DND-41 (cell line): ENCODE measurements at regions not wholly inside any gene's neighbourhood (a gene's known extent, or its start where the extent isn't known, plus 50 kb on each side); places are given as distances from the start of the nearest gene placed in this dataset.

ENCODE experiments used
- ATAC-seq: fragments of 200-7000 bp; cut with Tn5 transposase; 3 replicates; pipeline ENCODE4 v1.9.1; 2021; ENCODE audit warnings: low read depth; ENCODE audit not compliant: insufficient read depth
- DNase-seq: peaks from one replicate; pipeline ENCODE4 v3.0.0-alpha.2; 2020
- H2AFZ ChIP-seq: 2 replicates; pipeline ENCODE4 v1.6.0; 2012; ENCODE audit warnings: low read depth, low read length
- H3K27ac ChIP-seq: 2 replicates; pipeline ENCODE4 v1.5.1; 2012; ENCODE audit warnings: low read length, inconsistent platforms
- H3K27me3 ChIP-seq: fragments of 200-600 bp; sonication (generic); 2 replicates; pipeline ENCODE4 v1.6.0; 2012; ENCODE audit warnings: low read length, mild to moderate bottlenecking, inconsistent platforms; ENCODE audit not compliant: insufficient read depth, poor library complexity
- H3K36me3 ChIP-seq: 2 replicates; pipeline ENCODE4 v1.5.1; 2012; ENCODE audit warnings: low read length, inconsistent platforms; ENCODE audit not compliant: insufficient read depth
- H3K4me1 ChIP-seq: 2 replicates; pipeline ENCODE4 v1.5.1; 2012; ENCODE audit warnings: mild to moderate bottlenecking, low read length; ENCODE audit not compliant: insufficient read depth
- H3K4me2 ChIP-seq: 2 replicates; pipeline ENCODE4 v1.6.0; 2012; ENCODE audit warnings: mild to moderate bottlenecking, moderate library complexity, low read length, inconsistent platforms; ENCODE audit not compliant: insufficient read depth
- H3K4me3 ChIP-seq, 2 experiments: fragments of 200-600 bp in 1 of 2; shearing (Covaris generic) in 1 of 2; 2 replicates each; pipeline ENCODE4 v1.5.1; 2012 to 2016; ENCODE audit warnings: inconsistent platforms in 2 of 2, low read length in 2 of 2, mild to moderate bottlenecking in 2 of 2, low read depth in 1 of 2, moderate library complexity in 1 of 2
- H3K79me2 ChIP-seq: 2 replicates; pipeline ENCODE4 v1.6.0; 2012; ENCODE audit warnings: low read length, inconsistent platforms; ENCODE audit not compliant: insufficient read depth
- H3K9ac ChIP-seq: 2 replicates; pipeline ENCODE4 v1.6.0; 2012; ENCODE audit warnings: low read depth, mild to moderate bottlenecking, inconsistent platforms, low read length, moderate library complexity
- H3K9me3 ChIP-seq: 2 replicates; pipeline ENCODE4 v1.5.1; 2012; ENCODE audit warnings: low read length, moderate library complexity, mild to moderate bottlenecking, inconsistent platforms; ENCODE audit not compliant: insufficient read depth, severe bottlenecking
- H4K20me1 ChIP-seq: 2 replicates; pipeline ENCODE4 v1.6.0; 2012; ENCODE audit warnings: low read length; ENCODE audit not compliant: insufficient read depth
- EZH2 ChIP-seq: IDR thresholded peaks from 3 replicates; pipeline ENCODE4 v1.6.1; 2012; ENCODE audit warnings: borderline replicate concordance, low read depth, mild to moderate bottlenecking, moderate library complexity, low read length, inconsistent platforms; ENCODE audit not compliant: severe bottlenecking
- TF ChIP-seq, protein P1 (sequence below): IDR thresholded peaks from 2 replicates; pipeline ENCODE4 v1.5.1; 2012; ENCODE audit warnings: borderline replicate concordance, low read length, moderate library complexity, mild to moderate bottlenecking; ENCODE audit not compliant: poor library complexity, severe bottlenecking; ENCODE audit errors: extremely low read depth

DNA sequence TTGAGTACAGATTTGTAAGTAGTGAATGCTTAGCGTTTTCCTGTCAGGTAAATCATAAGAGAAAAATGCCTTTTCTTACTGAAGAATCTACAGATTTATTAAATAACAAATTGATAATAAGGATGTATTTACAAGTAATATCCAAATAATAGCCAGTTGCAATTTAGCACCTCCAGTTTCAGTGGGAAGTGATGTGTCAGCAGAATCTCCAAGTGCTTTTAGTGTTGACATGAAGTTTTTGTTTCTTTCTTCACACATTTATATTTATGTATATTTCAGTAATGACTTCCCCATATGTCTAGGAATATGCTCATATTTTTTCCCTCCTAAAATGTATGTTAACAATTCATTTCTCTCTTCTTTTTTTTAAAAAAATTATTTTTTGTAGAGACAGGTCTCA is 229.9 kb upstream of the GRIN3A start:
- Histone ChIP-seq H3K27ac (no peak overlapping the region), H3K4me2 (no peak overlapping the region), H3K9ac (no peak overlapping the region), H3K27me3 (no peaks in the 10 kb centered on the region), H3K79me2 (no peaks in the 10 kb centered on the region), H4K20me1 (no peaks in the 10 kb centered on the region), H2AFZ (no peak overlapping the region), H3K4me3 (no peak overlapping the region), H3K36me3 (no peaks in the 10 kb centered on the region), H3K4me1 (no peaks in the 10 kb centered on the region), H3K9me3 (no peaks in the 10 kb centered on the region)
- ATAC-seq, result no peak
- DNase-seq, result no peak
- no peak for TF ChIP-seq EZH2
- TF ChIP-seq, protein P1, sequence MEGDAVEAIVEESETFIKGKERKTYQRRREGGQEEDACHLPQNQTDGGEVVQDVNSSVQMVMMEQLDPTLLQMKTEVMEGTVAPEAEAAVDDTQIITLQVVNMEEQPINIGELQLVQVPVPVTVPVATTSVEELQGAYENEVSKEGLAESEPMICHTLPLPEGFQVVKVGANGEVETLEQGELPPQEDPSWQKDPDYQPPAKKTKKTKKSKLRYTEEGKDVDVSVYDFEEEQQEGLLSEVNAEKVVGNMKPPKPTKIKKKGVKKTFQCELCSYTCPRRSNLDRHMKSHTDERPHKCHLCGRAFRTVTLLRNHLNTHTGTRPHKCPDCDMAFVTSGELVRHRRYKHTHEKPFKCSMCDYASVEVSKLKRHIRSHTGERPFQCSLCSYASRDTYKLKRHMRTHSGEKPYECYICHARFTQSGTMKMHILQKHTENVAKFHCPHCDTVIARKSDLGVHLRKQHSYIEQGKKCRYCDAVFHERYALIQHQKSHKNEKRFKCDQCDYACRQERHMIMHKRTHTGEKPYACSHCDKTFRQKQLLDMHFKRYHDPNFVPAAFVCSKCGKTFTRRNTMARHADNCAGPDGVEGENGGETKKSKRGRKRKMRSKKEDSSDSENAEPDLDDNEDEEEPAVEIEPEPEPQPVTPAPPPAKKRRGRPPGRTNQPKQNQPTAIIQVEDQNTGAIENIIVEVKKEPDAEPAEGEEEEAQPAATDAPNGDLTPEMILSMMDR, result no peak

DNA sequence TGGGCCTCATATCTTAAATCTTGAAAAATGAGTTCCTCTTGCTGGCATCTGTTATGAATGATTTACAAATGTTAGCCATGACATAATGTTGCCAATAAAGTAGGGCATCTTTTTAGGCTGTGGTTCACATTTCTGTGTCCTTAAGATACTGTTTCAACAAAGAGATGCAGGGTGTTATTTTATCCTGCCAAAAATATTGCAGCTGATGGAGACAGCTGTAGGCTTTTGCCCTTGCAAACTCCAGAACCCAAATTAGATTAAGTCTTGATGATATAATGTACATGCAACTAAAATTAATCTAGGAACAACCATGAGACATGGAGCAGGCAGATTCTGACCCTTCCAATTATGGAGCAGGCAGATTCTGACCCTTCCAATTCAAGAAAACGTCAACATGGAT is 228.2 kb upstream of the GRIN3A start:
- Histone ChIP-seq H3K9ac (no peak overlapping the region), H2AFZ (no peak overlapping the region), H3K36me3 (no peaks in the 10 kb centered on the region), H3K4me1 (no peaks in the 10 kb centered on the region), H3K27me3 (no peaks in the 10 kb centered on the region), H3K4me3 (no peak overlapping the region), H4K20me1 (no peaks in the 10 kb centered on the region), H3K27ac (no peak overlapping the region), H3K79me2 (no peaks in the 10 kb centered on the region), H3K4me2 (no peak overlapping the region), H3K9me3 (no peaks in the 10 kb centered on the region)
- no peak for TF ChIP-seq EZH2
- TF ChIP-seq, protein P1, result no peak
- ATAC-seq (no peak), DNase-seq (no peak)

DNA sequence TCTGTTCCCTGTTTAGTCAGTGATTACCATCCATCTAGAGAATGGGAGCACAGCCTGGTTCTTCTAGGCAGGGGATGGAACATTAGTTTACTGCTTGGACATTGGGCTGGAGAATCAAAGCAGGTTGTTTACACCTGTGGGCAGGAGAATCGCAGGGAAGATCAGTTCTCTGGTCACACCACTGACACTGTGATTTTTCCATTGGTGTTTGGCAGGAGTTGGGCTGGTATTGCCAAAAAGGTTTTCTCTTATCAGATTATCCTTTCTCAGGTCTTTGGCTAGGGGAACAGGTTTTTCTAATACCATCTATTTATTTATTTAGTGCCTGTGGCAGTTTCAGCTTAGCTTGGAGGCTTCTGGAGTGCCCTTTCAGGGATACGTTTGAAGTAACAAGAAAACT is 219.3 kb upstream of the GRIN3A start:
- Histone ChIP-seq H3K4me3 (no peak overlapping the region), H3K36me3 (no peaks in the 10 kb centered on the region), H3K9ac (no peak overlapping the region), H3K9me3 (no peaks in the 10 kb centered on the region), H3K27ac (no peak overlapping the region), H3K4me1 (no peaks in the 10 kb centered on the region), H2AFZ (no peak overlapping the region), H3K79me2 (no peaks in the 10 kb centered on the region), H3K4me2 (no peak overlapping the region), H3K27me3 (no peaks in the 10 kb centered on the region), H4K20me1 (no peaks in the 10 kb centered on the region)
- DNase-seq (no peak), ATAC-seq (no peak)
- TF ChIP-seq, protein P1, result no peak
- no peak for TF ChIP-seq EZH2

DNA sequence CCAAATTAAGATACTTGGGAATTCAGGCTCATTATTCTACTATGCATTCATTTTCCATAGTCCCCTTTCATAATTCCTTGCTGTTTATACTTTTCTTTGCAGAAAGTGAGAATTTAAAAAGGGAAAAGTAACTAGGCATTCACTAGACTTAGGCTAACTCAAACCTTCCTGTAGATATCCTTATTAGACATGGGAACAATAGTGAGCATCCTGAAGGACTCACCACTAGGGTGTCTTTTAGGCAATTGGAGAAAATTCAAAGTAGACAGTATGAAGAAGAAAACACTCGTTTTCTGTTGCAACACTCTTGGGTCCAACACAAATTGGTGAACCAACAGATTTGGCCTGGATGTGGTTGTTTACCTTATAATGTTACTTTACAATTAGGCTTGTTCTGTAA is 213.2 kb upstream of the GRIN3A start:
- no peak overlapping the region for H3K9ac ChIP-seq
- H3K4me2 ChIP-seq, result no peak overlapping the region
- H3K4me1 ChIP-seq, result no peaks in the 10 kb centered on the region
- no peak for ATAC-seq
- H3K27ac ChIP-seq, result no peak overlapping the region
- H3K4me3 ChIP-seq, result no peak overlapping the region
- H3K79me2 ChIP-seq, result no peaks in the 10 kb centered on the region
- no peaks in the 10 kb centered on the region for H3K36me3 ChIP-seq
- DNase-seq, result no peak
- H3K9me3 ChIP-seq, result no peaks in the 10 kb centered on the region
- H2AFZ ChIP-seq, result no peak overlapping the region
- TF ChIP-seq EZH2, result no peak
- TF ChIP-seq, protein P1, result no peak
- no peaks in the 10 kb centered on the region for H4K20me1 ChIP-seq
- no peaks in the 10 kb centered on the region for H3K27me3 ChIP-seq
